Pulmonary artery endothelial cell (primary cell): ENCODE measurements at regions not wholly inside any gene's neighbourhood (a gene's known extent, or its start where the extent isn't known, plus 50 kb on each side); places are given as distances from the start of the nearest gene placed in this dataset.
"Not testable (repeated sequence)": the region's sequence is repeated elsewhere in the genome, so short reads cannot be mapped to it uniquely, and the experiment has no call there.

Source experiments
- DNase-seq: peaks from one replicate; pipeline ENCODE4 v3.0.0-alpha.2; 2011; ENCODE audit warnings: low read depth, low spot score

DNA sequence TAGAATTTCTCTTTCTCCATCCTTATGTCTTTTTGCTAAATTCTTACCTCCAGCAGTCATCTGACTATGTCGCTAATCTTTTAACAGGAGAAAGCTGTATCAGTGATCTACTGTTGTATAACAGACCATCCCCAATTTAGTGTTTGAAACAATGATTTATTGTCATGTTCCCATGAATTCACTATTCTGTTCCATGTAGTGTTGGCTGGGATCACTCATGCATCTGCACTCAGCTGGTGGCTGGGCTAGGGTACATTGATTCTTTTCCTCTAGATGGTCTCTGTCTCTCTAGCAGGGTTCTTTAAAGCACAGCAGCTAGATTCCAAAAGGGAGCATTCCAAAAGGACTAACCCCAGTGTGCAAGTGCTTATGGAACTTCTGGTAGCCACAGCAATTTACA lies 184.2 kb upstream of the FANCL start:
- no peak for DNase-seq

DNA sequence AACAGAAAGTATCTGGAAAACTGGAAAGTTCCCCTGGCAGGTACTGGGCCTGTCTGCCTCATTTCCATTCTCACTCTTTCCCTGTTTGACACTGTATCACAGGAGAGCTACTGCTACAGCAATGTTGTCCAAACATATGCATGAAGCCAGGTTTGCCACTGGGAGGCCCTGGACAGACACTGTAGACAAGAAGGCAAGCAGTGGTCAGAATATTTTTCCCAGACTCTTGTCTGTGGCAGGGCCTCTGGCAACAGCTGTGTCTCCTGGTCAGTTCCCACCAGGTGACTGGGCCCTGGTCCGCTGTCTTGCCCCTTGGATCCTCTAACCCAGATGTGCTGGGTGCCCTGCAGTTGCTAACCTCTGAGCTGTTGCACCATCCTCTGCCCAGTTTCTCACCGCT lies 178.9 kb upstream of the FANCL start:
- DNase-seq = no peak

DNA sequence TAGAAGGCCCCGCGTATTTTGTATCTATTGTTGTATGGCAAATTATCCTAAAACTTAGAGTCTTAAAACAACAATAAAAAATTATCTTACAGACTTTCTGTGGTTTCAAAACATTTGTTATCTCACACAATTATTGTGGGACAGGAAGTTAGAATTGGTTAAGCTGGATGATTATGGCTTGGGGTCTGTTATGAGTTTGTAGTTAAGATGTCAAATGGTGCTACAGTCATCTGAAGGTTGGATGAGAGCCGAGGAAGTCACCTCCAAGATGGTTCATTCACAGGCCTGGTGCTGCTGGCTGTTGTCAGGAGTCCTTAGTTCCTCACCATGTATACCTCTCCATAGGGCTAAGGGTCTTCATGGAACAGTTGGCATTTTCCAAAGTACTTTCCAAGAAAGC lies 175.6 kb upstream of the FANCL start:
- no peak for DNase-seq

DNA sequence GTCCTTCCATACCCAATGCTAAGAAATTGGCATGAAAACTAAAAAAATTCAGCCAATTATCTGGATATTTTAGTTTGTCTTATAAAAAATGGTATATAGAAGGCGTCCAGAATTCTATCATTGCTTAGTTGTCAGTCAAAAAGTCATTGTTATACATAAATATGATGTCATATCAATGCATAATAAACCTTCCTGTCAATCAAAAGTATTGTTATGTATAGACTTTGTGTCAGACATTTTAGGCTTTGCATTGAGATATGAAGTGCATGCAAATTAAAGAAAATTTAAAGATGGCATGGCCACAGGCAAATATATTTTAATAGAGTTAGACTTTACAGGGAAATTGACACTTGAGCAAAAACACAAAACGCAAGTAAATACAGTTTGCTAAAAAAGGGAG lies 173.4 kb upstream of the FANCL start:
- DNase-seq = no peak

DNA sequence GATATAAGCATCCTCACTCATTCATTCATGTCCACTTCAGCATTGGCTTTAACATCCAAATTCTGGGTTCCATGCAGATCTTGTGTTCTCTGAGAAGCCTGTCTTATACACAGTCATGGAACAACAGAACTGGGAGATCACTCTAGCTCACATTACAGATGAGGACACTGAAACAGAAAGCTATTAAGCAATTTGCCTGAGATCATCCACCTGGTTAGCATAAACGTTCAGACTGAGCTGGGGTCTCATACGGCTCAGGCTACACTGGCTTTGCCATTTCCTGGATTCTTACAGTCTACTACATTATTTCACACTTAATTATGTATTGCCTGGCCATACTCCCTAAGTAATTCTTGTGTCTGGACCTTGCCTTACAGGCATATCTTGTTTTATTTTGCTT lies 169.4 kb upstream of the FANCL start:
- DNase-seq = no peak

DNA sequence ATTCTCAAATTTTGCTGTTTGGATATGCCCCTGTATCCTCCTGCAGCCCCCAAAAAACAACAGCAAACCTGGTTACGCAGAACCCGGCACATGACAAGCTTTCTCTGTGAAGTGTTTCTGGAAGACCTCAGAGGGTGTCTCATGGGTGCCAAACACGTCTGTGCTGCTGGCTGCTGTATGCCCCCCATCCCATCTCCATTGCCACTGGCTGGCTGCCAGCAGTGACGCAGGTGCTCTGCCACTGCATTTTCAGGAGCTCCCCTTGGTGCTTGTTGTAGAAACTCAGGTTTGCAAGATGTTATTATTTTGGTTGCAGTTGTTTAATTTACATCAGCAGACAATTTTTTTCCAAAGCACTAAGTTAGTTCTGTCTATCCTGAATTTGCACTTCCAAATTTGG lies 166.4 kb upstream of the FANCL start:
- no peak for DNase-seq

DNA sequence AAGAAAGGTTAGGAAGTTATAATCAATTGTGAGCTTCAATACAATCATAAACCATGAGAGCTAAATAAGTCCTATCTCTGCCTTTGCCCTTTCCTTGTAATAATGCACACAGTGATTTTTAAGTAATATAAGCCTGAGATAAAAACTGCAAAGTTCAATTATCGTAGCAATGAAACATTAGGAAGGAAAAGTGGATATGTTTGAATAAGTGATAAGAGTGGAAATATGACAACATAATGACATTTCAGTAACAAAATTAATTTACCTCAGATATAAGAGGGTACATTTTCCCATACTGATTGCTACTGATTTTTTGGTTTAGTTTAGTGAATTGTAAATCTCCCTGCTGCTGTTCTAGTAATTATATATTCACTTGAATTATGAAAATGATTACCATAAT lies 164.2 kb upstream of the FANCL start:
- DNase-seq = no peak

DNA sequence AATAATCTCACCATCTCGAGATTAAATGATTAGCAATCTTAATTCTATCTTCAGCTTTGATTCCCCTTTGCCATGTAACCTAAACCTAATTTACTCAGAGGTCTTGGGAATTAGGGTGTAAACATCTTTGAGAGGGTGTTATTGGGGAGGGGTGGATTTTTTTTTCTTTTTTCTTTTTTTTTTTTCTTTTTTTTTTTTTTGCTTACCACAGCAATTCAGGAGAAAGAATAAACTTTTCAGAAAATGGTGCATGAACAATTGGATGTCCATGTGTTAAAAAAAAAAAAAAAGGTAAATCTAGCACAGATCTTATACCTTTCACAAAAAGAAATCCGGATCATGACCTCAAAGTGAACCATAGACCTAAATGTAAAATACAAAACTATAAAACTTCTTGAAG lies 160.8 kb upstream of the FANCL start:
- no peak for DNase-seq

DNA sequence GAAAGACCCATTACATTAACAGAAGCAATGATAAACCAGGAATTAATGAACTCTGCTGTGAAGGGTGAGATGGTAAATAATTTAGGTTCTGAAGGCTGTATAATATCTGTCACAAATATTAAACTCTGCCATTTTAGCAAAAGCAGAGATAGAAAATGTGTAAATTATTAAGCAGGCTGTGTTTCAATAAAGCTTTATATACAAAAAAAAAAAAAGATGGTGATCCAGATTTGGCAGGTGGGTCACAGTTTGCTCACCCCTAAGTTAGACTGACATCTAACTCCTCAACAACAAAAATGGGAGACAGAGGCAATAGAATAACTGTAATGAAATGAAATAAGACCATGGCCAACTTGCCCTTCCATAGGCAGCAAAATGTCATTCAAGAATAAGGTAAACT lies 157.3 kb upstream of the FANCL start:
- DNase-seq = no peak

DNA sequence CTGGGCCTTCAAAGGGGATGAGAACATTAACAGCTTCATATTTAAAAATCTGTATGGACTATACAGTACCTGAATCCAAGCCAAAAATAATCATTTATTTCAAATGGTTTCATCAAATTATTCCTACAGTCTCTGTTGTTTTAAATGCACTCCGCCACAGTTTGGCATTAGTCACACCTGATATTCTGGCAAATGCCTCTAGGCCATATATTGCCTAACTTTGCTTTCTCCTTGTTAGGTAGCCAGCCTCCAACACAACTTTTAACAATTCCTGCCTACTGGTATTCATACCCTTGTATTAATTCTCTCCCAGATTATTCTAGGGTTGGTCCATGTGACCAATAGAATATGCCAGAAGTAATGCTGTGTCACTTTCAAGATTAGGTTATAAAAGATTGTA lies 146.6 kb upstream of the FANCL start:
- DNase-seq = no peak

DNA sequence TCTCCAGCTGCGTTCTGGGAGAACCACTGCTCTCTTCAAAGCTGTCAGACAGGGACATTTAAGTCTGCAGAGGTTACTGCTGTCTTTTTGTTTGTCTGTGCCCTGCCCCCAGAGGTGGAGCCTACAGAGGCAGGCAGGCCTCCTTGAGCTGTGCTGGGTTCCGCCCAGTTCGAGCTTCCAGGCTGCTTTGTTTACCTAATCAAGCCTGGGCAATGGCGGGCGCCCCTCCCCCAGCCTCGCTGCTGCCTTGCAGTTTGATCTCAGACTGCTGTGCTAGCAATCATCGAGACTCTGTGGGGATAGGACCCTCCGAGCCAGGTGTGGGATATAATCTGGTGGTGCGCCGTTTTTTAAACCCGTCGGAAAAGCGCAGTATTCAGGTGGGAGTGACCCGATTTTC lies 145.8 kb upstream of the FANCL start:
- not testable (repeated sequence) for DNase-seq

DNA sequence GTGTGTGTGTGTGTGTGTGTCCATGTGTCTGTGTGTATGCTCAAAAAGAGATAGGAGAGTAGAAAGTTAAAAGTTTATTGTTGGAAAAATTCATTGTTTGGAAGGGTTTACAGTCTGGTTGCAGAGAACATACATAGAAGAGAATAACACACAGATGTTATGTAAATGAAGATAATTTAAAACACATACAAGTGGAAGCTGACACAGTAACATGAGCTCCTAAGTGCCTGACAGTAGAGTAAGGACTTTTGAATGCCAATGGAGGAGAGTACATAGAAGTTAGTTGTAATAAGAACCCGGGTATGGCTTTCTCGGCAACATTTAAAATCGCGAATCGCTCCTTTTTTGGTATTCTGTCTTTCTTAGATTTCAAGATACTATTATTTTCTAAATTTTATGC lies 137.0 kb upstream of the FANCL start:
- DNase-seq = no peak

DNA sequence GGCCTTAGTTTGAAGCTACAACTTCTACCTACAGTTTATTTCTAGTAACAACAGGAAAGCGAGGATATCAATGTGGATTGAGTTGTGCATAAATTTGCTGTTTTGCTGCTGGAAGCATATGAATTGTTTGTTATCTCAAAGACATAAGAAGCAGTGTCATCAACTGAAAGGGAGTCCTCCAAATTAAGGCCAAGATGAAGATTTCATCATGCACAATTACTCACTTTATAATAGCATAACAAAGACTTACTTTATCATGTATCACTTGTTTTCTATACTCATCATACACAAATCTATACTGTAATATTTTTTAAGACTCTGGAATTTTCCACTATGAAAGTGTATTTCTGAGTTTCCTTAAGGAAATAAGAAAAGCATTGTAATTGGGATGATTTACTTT lies 136.1 kb upstream of the FANCL start:
- DNase-seq = no peak

DNA sequence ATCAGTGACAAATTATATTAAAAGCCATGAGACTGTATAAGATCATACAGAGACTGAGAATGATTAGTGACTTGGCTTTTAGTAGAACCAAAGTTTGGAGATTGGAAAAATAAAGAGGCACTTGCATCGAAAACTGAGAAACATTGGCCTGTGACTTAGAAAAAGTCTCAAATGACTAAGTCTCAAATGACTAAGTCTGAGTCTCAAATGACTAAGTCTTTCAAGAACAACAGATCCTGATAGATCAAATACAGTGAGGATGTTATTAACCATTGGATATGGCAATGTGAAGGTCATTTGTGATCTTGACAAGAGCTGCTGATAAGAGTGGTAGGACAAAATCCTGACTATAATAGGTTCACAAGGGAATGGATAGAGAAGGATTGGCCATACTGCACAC lies 135.5 kb upstream of the FANCL start:
- DNase-seq = no peak

DNA sequence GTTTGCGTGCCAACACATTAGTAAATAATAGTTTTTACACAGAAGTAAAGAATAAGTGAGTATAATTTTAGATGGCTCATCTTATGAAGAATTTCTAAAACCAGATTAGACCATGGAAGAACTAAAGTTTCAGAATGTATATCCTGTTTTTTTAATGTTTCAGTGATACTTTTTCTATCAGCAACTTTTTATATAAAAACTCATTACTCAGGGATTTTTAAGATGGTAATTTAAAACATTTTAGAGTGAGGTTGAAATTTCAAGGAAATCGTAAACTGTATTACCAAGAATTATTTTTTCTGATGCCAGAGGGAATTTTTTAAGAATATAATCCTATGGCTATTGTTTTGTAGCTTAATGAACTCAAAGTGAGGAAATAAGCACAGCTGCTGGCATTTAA lies 128.5 kb upstream of the FANCL start:
- no peak for DNase-seq

DNA sequence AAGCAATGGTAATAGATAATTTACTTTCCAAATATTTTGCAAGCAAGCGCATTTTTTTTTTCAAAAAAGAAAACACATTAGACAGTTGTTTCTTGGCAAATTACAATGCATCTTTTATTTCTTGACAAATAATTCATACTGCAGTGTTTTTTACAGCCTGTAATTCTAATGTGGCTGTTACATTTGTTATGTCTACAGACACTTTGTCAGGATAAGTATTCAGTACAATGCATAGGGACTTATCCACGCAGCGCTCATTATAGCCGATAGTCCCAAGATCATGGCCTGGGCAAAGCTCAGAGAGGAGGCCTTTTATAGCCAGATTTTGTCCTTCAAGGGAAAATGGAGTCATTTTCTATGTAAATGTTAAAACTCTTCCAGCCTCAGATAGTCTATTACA lies 123.0 kb upstream of the FANCL start:
- no peak for DNase-seq

DNA sequence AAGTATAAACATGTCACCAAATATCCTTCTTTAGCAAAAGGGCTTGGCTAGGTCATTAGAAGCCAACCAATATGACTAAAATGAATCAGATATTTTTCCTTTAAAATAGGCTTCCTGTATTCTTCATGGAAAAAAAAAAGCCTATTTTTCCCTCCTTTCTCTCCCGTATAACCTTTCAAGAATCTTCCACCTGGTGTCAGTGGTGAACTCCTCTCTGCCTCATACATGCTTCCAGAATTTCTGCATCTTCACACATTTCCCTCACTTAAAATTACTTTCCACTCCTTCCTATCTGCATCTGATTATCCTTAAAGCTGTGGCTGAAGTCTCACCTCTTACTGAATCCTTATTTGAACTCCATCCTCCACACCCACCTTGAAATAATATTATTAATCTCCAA lies 116.9 kb upstream of the FANCL start:
- no peak for DNase-seq

DNA sequence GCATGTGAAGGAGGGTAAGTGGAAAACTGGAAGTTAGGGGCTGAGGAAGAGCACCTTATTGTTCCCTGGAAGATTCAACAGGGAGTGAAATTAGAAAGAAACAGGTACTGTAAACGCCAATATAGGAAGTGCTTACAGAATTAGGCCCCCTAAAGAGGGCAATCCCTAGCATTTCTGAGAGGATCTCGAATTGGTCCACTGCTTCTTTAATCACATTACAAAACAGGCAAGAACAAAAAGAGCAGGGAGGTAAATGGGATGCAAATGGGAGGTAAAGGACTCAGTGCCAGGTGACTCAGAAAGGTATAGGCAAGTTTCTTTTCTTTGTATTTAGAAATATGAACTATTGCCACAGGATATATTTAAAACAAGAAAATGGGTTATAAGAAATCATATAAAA lies 116.4 kb upstream of the FANCL start:
- no peak for DNase-seq

DNA sequence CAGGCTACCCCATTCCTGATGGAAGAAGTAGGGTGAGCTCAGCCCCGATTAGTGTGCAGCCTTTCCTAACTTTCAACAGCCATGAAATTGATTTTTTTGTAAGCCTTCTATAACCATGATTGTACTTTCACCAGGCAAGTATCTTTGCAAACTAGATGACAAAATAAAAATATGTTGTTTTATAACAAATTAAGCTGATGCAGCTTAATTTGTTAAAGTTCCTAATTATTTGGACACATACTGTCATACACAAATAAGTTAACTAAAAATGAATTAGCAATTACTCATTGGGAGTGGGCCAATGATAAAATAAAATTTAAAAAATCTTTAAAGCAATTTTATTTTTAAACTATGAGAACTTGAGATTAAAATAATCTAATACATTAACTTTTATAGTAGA lies 113.1 kb upstream of the FANCL start:
- no peak for DNase-seq

DNA sequence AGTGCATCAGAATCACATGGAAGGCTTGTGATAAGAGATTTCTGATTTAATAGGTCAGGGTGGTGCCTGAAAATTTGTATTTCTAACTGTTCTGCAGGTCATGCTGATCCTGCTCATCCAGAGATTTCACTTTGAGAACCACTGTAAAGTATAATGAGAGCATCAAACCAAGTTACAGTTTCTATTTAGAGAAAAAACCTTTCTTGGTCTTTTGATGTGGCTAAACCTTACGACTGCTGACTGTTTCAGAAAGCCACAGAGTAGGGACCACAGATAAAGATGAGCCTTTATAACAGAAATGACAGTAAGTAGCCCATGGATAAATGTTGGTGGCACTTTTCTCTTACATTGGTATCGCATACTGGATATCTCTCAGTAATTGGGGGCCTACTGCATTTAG lies 109.4 kb upstream of the FANCL start:
- no peak for DNase-seq

DNA sequence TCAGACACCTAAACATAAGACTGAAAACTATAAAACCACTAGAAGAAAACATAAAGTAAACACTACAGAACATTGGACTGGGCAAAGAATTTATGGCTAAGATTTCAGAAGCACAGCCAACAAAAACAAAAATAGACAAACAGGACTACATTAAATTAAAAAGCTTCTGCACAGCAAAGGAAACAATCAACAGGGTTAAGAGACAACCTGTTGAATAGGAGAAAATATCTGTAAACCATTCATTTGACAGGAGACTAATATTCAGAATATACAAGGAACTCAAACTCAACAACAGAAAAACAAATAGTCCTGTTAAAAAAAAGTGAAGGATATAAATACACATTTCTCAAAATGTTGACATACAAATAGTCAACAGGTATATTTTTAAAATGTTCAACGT lies 106.7 kb upstream of the FANCL start:
- DNase-seq = no peak

DNA sequence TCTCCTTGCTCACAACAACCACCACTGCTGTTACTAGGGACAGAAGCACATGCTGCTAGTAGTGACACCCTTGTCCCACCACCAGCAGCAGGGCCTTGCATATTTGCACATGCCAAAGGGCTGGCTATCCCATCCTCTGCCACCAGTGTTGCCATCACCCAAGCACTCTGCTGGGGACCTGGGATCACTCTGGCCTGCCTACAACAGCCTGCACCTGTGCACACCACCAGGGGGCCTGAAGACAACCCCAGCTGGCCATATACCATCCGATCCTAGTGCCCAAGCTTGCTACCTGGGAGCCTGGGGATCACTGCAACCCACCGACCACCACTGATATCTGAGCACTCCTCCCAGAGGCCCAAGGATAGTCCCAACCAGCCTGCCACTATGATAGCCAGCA lies 99.9 kb upstream of the FANCL start:
- DNase-seq = no peak

DNA sequence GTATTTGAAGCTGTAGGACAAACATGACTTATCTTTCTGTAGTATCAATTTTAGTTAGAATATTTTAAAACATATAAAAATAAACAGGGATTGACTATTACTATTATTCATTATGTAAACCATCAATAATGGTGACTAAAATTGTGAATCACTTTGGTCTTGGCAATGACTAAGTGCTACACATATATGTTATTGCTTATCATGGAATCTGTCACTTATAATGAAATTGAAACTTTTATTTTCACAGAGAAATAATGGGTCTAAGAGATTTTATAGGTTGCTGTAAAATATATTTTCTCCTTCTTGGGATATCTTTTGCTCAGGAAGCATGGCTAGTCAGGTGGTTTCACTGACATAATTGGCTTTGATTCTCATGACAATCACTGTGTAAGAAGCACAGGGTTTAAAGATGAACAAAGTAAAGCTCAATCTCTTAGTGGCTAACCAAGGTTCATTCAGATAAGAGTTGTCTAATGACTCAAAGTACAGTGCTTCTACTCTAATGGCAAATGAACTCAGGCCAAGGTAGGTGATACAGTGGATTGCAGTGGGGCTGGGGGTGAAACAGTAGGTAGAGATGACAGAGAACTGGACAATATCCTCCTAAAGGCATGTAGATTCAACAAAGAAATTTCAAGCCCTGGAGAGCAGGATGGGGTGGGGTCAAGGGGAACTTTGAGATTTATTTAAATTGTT lies 98.6 kb upstream of the FANCL start:
- no peak for DNase-seq

DNA sequence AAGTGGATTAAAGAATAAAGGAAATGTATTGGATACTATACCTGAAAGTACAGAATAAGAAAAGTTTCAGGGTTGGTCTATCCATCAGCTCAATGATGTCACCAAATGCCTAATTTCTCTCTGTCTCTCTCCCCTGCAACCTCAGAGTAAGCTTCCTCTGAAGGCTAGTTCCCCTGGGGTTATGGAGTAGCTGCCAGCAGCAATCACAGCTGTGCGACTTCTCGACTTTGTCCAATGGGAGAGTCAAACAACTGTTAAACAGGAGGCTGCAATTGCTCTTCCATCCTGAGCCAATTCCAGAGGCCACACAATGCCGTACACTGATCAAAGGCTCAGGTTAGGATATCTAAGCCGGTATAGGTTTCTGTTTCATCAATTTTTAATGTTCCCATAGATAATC lies 95.3 kb upstream of the FANCL start:
- no peak for DNase-seq
